Endothelial cell (in vitro differentiated cells): ENCODE measurements at regions not wholly inside any gene's neighbourhood (a gene's known extent, or its start where the extent isn't known, plus 50 kb on each side); places are given as distances from the start of the nearest gene placed in this dataset.

Experiments
- DNase-seq: peaks from one replicate; pipeline ENCODE4 v3.0.0; 2021; ENCODE audit warnings: low spot score
- H3K27ac Mint-ChIP-seq: one replicate; pipeline ENCODE4 v1.8.0; 2021; ENCODE audit warnings: mixed read lengths, inconsistent platforms; ENCODE audit not compliant: unreplicated experiment
- H3K27me3 Mint-ChIP-seq: one replicate; pipeline ENCODE4 v1.8.0; 2021; ENCODE audit warnings: mild to moderate bottlenecking, moderate library complexity, mixed read lengths, inconsistent platforms; ENCODE audit not compliant: unreplicated experiment
- H3K36me3 Mint-ChIP-seq: one replicate; pipeline ENCODE4 v1.8.0; 2021; ENCODE audit warnings: mild to moderate bottlenecking, low read depth, mixed read lengths, inconsistent platforms; ENCODE audit not compliant: unreplicated experiment
- H3K4me1 Mint-ChIP-seq: one replicate; pipeline ENCODE4 v1.8.0; 2021; ENCODE audit warnings: mild to moderate bottlenecking, mixed read lengths, inconsistent platforms; ENCODE audit not compliant: unreplicated experiment
- H3K4me3 Mint-ChIP-seq: one replicate; pipeline ENCODE4 v1.8.0; 2021; ENCODE audit warnings: mild to moderate bottlenecking, mixed read lengths, inconsistent platforms; ENCODE audit not compliant: unreplicated experiment
- H3K9me3 Mint-ChIP-seq: one replicate; pipeline ENCODE4 v1.8.0; 2021; ENCODE audit warnings: mixed read lengths, inconsistent platforms; ENCODE audit not compliant: unreplicated experiment
- CTCF ChIP-seq: fragments of 200-600 bp; sonication (generic); IDR thresholded peaks from one replicate; pipeline ENCODE4 v1.5.0; 2021; ENCODE audit warnings: antibody characterized with exemption; ENCODE audit not compliant: unreplicated experiment

GRCh38 chr7:106488465-106488864 lies 172.5 kb downstream of the CCDC71L start:
- no peaks in the 10 kb centered on the region for H3K9me3 Mint-ChIP-seq
- H3K36me3 Mint-ChIP-seq, result no peaks in the 10 kb centered on the region
- no peak for DNase-seq
- TF ChIP-seq CTCF, result no peak
- no peak overlapping the region for H3K4me3 Mint-ChIP-seq
- H3K27me3 Mint-ChIP-seq, result no peaks in the 10 kb centered on the region
- no peak overlapping the region for H3K27ac Mint-ChIP-seq
- H3K4me1 Mint-ChIP-seq, result no peaks in the 10 kb centered on the region

- Mint-ChIP-seq H3K4me3 (no peak overlapping the region), H3K9me3 (no peaks in the 10 kb centered on the region), H3K27ac (no peak overlapping the region), H3K36me3 (no peaks in the 10 kb centered on the region), H3K27me3 (no peaks in the 10 kb centered on the region), H3K4me1 (no peaks in the 10 kb centered on the region)
- no peak for TF ChIP-seq CTCF
- no peak for DNase-seq
Measured at GRCh38 chr7:106487892-106488291, 173.1 kb downstream of the CCDC71L start.

GRCh38 chr7:106486331-106486730 lies 174.6 kb downstream of the CCDC71L start:
- no peak overlapping the region for H3K4me3 Mint-ChIP-seq
- H3K4me1 Mint-ChIP-seq, result no peaks in the 10 kb centered on the region
- H3K27ac Mint-ChIP-seq, result no peak overlapping the region
- H3K36me3 Mint-ChIP-seq, result no peaks in the 10 kb centered on the region
- TF ChIP-seq CTCF, result no peak
- DNase-seq, result no peak
- H3K27me3 Mint-ChIP-seq, result no peaks in the 10 kb centered on the region
- no peaks in the 10 kb centered on the region for H3K9me3 Mint-ChIP-seq

- no peak for TF ChIP-seq CTCF
- H3K27ac Mint-ChIP-seq, result no peak overlapping the region
- no peaks in the 10 kb centered on the region for H3K36me3 Mint-ChIP-seq
- H3K27me3 Mint-ChIP-seq, result no peaks in the 10 kb centered on the region
- no peak for DNase-seq
- no peaks in the 10 kb centered on the region for H3K9me3 Mint-ChIP-seq
- peaks cover 2% of the 10 kb centered on the region for H3K4me1 Mint-ChIP-seq
- H3K4me3 Mint-ChIP-seq, result no peak overlapping the region
Measured at GRCh38 chr7:106485919-106486318, 175.0 kb downstream of the CCDC71L start.

- peaks cover 5% of the 10 kb centered on the region for H3K4me1 Mint-ChIP-seq
- no peak for DNase-seq
- no peaks in the 10 kb centered on the region for H3K9me3 Mint-ChIP-seq
- no peak overlapping the region for H3K27ac Mint-ChIP-seq
- H3K4me3 Mint-ChIP-seq, result no peak overlapping the region
- no peaks in the 10 kb centered on the region for H3K36me3 Mint-ChIP-seq
- no peaks in the 10 kb centered on the region for H3K27me3 Mint-ChIP-seq
- no peak for TF ChIP-seq CTCF
Measured at GRCh38 chr7:106485031-106485551, 175.9 kb downstream of the CCDC71L start.
